HEK293 (cell line): ENCODE measurements at regions not wholly inside any gene's neighbourhood (a gene's known extent, or its start where the extent isn't known, plus 50 kb on each side); places are given as distances from the start of the nearest gene placed in this dataset.

Source experiments
- CTCF ChIA-PET: fragments of 350-600 bp; formaldehyde crosslinking; extraction: SDS; loops from one replicate; lab custom pipeline; 2021; ENCODE audit warnings: antibody characterized with exemption; lab: Yijun Ruan, JAX
- POLR2A ChIA-PET: fragments of 300-600 bp; formaldehyde crosslinking; extraction: SDS; loops from one replicate; lab custom pipeline; 2020; ENCODE audit warnings: antibody characterized with exemption, inconsistent platforms; lab: Yijun Ruan, JAX
- H3K27ac ChIP-seq: fragments of 200-500 bp; sonication (Bioruptor generic); 2 replicates; pipeline ENCODE4 v1.5.1; 2014; ENCODE audit warnings: low read depth, low read length, control low read depth, inconsistent platforms; ENCODE audit errors: extremely low read depth
- H3K36me3 ChIP-seq, 2 experiments: fragments of 200-500 bp in 1 of 2; sonication (Bioruptor generic) in 1 of 2; 1 replicate in 1 of 2; 2 replicates in 1 of 2; pipeline ENCODE4 v1.5.1; 2014 to 2017; ENCODE audit warnings: inconsistent platforms in 2 of 2, low read length in 2 of 2; ENCODE audit not compliant: control insufficient read depth in 2 of 2, insufficient read depth in 1 of 2
- H3K4me1 ChIP-seq: fragments of 200-500 bp; sonication (Bioruptor generic); 2 replicates; pipeline ENCODE4 v1.5.1; 2014; ENCODE audit warnings: mild to moderate bottlenecking, low read length, inconsistent platforms; ENCODE audit not compliant: control insufficient read depth, insufficient read depth
- H3K4me3 ChIP-seq: 2 replicates; pipeline ENCODE4 v1.5.1; 2011; ENCODE audit warnings: low read depth, mild to moderate bottlenecking, control low read depth, low read length, moderate library complexity
- H3K9me3 ChIP-seq: fragments of 200-500 bp; sonication (Bioruptor generic); 2 replicates; pipeline ENCODE4 v1.5.1; 2014; ENCODE audit warnings: low read depth, low read length, inconsistent platforms; ENCODE audit not compliant: control insufficient read depth, insufficient read depth
- EGR2 ChIP-seq: fragments of 450-650 bp; formaldehyde crosslinking; IDR thresholded peaks from 2 replicates; pipeline ENCODE4 v1.5.1; 2016; ENCODE audit warnings: low read depth, missing biosample characterization, missing genetic modification characterization
- GLIS1 ChIP-seq: fragments of 450-650 bp; formaldehyde crosslinking; IDR thresholded peaks from 2 replicates; pipeline ENCODE4 v1.5.1; 2016; ENCODE audit warnings: missing biosample characterization, missing genetic modification characterization
- MEIS1 ChIP-seq: sonication (generic); formaldehyde crosslinking; IDR thresholded peaks from 2 replicates; pipeline ENCODE4 v1.8.1; 2022; ENCODE audit warnings: missing genetic modification reagents, mild to moderate bottlenecking, borderline replicate concordance
- MZF1 ChIP-seq: fragments of 450-650 bp; formaldehyde crosslinking; IDR thresholded peaks from 2 replicates; pipeline ENCODE4 v1.5.1; 2017; ENCODE audit warnings: missing biosample characterization, missing genetic modification characterization, borderline replicate concordance
- WT1 ChIP-seq: fragments of 450-650 bp; formaldehyde crosslinking; IDR thresholded peaks from 2 replicates; pipeline ENCODE4 v1.5.1; 2016; ENCODE audit warnings: missing biosample characterization, missing genetic modification characterization
- YY2 ChIP-seq: fragments of 450-650 bp; formaldehyde crosslinking; IDR thresholded peaks from 2 replicates; pipeline ENCODE4 v1.5.1; 2016; ENCODE audit warnings: missing biosample characterization, missing genetic modification characterization
- ZBTB17 ChIP-seq: fragments of 450-650 bp; formaldehyde crosslinking; IDR thresholded peaks from 2 replicates; pipeline ENCODE4 v1.5.1; 2016; ENCODE audit warnings: missing biosample characterization, missing genetic modification characterization
- ZNF133 ChIP-seq: fragments of 450-650 bp; formaldehyde crosslinking; IDR thresholded peaks from 2 replicates; pipeline ENCODE4 v1.5.1; 2016; ENCODE audit warnings: missing biosample characterization, missing genetic modification characterization
- ZNF138 ChIP-seq: fragments of 450-650 bp; formaldehyde crosslinking; IDR thresholded peaks from 2 replicates; pipeline ENCODE4 v1.5.1; 2016; ENCODE audit warnings: missing biosample characterization, missing genetic modification characterization, borderline replicate concordance
- ZNF366 ChIP-seq: fragments of 450-650 bp; formaldehyde crosslinking; conservative IDR thresholded peaks from 2 replicates; pipeline ENCODE4 v1.5.1; 2016; ENCODE audit warnings: missing biosample characterization, missing genetic modification characterization
- ZNF416 ChIP-seq: fragments of 450-650 bp; formaldehyde crosslinking; IDR thresholded peaks from 2 replicates; pipeline ENCODE4 v1.5.1; 2016; ENCODE audit warnings: missing biosample characterization, missing genetic modification characterization
- ZNF544 ChIP-seq: fragments of 450-650 bp; formaldehyde crosslinking; IDR thresholded peaks from 2 replicates; pipeline ENCODE4 v1.5.0; 2017; ENCODE audit warnings: missing biosample characterization, missing genetic modification characterization
- ZNF658 ChIP-seq: fragments of 450-650 bp; formaldehyde crosslinking; IDR thresholded peaks from 2 replicates; pipeline ENCODE4; 2016; ENCODE audit warnings: missing biosample characterization, missing genetic modification characterization
- ZNF777 ChIP-seq: fragments of 450-650 bp; formaldehyde crosslinking; IDR thresholded peaks from 2 replicates; pipeline ENCODE4 v1.5.1; 2017; ENCODE audit warnings: missing biosample characterization, missing genetic modification characterization, borderline replicate concordance
- ZNF843 ChIP-seq: fragments of 450-650 bp; formaldehyde crosslinking; IDR thresholded peaks from 2 replicates; pipeline ENCODE4 v1.5.1; 2016; ENCODE audit warnings: missing biosample characterization, missing genetic modification characterization
- ZXDB ChIP-seq: fragments of 450-650 bp; formaldehyde crosslinking; IDR thresholded peaks from 2 replicates; pipeline ENCODE4 v1.5.1; 2016; ENCODE audit warnings: missing biosample characterization, missing genetic modification characterization
- TF ChIP-seq, protein P1 (sequence below): fragments of 450-650 bp; formaldehyde crosslinking; IDR thresholded peaks from 2 replicates; pipeline ENCODE4 v1.5.1; 2016; ENCODE audit warnings: missing biosample characterization, missing genetic modification characterization
- TF ChIP-seq, protein P2 (sequence below): fragments of 450-650 bp; formaldehyde crosslinking; IDR thresholded peaks from 2 replicates; pipeline ENCODE4 v1.5.1; 2017; ENCODE audit warnings: missing biosample characterization, missing genetic modification characterization
- TF ChIP-seq, protein P3 (sequence below): fragments of 450-650 bp; formaldehyde crosslinking; IDR thresholded peaks from 2 replicates; pipeline ENCODE4 v1.5.1; 2017; ENCODE audit warnings: missing biosample characterization, missing genetic modification characterization

- TF ChIP-seq, protein P1, sequence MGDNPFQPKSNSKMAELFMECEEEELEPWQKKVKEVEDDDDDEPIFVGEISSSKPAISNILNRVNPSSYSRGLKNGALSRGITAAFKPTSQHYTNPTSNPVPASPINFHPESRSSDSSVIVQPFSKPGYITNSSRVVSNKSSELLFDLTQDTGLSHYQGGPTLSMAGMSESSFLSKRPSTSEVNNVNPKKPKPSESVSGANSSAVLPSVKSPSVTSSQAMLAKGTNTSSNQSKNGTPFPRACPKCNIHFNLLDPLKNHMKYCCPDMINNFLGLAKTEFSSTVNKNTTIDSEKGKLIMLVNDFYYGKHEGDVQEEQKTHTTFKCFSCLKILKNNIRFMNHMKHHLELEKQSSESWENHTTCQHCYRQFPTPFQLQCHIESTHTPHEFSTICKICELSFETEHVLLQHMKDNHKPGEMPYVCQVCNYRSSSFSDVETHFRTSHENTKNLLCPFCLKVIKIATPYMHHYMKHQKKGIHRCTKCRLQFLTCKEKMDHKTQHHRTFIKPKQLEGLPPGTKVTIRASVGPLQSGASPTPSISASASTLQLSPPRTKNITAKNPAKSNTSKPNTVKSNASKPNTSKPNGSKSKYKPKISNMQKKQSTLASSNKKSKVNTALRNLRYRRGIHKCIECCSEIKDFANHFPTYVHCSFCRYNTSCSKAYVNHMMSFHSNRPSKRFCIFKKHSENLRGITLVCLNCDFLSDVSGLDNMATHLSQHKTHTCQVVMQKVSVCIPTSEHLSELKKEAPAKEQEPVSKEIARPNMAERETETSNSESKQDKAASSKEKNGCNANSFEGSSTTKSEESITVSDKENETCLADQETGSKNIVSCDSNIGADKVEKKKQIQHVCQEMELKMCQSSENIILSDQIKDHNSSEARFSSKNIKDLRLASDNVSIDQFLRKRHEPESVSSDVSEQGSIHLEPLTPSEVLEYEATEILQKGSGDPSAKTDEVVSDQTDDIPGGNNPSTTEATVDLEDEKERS (tag by site-specific recombination), result no peak
- TF ChIP-seq ZNF416 (tag by site-specific recombination) (no peak), ZXDB (tag by site-specific recombination) (peak; percentile 70), ZNF366 (tag by site-specific recombination) (no peak), MEIS1 (peak; percentile 95), ZNF843 (tag by site-specific recombination) (peak; percentile 47; the same call in 1 of the 2 replicates), EGR2 (tag by site-specific recombination) (0 out of 2 replicates have a peak, but pooled peaks have one; percentile 12)
- TF ChIP-seq, protein P2, sequence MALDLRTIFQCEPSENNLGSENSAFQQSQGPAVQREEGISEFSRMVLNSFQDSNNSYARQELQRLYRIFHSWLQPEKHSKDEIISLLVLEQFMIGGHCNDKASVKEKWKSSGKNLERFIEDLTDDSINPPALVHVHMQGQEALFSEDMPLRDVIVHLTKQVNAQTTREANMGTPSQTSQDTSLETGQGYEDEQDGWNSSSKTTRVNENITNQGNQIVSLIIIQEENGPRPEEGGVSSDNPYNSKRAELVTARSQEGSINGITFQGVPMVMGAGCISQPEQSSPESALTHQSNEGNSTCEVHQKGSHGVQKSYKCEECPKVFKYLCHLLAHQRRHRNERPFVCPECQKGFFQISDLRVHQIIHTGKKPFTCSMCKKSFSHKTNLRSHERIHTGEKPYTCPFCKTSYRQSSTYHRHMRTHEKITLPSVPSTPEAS, result no peak
- TF ChIP-seq, protein P3, sequence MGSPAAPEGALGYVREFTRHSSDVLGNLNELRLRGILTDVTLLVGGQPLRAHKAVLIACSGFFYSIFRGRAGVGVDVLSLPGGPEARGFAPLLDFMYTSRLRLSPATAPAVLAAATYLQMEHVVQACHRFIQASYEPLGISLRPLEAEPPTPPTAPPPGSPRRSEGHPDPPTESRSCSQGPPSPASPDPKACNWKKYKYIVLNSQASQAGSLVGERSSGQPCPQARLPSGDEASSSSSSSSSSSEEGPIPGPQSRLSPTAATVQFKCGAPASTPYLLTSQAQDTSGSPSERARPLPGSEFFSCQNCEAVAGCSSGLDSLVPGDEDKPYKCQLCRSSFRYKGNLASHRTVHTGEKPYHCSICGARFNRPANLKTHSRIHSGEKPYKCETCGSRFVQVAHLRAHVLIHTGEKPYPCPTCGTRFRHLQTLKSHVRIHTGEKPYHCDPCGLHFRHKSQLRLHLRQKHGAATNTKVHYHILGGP (tag by site-specific recombination), result no peak
Observed at GRCh38 chr5:125559296-125559695, 812.9 kb upstream of the ZNF608 start (continued).

- ChIA-PET CTCF (interaction anchor here (0.6 to 0.7 kb wide), 2 partner anchors 220 to 298 kb away, joined by 3 read pairs; no protein-coding TSS in a partner anchor), POLR2A (no interaction called here)
- Histone ChIP-seq H3K36me3 (no peaks in the 10 kb centered on the region), H3K4me1 (peaks cover 25% of the 10 kb centered on the region), H3K27ac (no peak overlapping the region), H3K9me3 (no peaks in the 10 kb centered on the region), H3K4me3 (no peak overlapping the region)
- TF ChIP-seq WT1 (peak; percentile 98), MZF1 (tag by site-specific recombination) (no peak), ZNF658 (tag by site-specific recombination) (no peak), ZNF138 (no peak), ZNF133 (tag by site-specific recombination) (no peak), YY2 (tag by site-specific recombination) (no peak), ZNF777 (no peak), ZBTB17 (tag by site-specific recombination) (peak; percentile 46; the same call in 1 of the 2 replicates), ZNF544 (tag by site-specific recombination) (no peak), GLIS1 (tag by site-specific recombination) (no peak)
Observed at GRCh38 chr5:125560476-125561225, 814.2 kb upstream of the ZNF608 start.
